Keratinocyte (primary cell): ENCODE measurements at regions not wholly inside any gene's neighbourhood (a gene's known extent, or its start where the extent isn't known, plus 50 kb on each side); places are given as distances from the start of the nearest gene placed in this dataset.

ENCODE experiments used
- EZH2 ChIP-seq: IDR thresholded peaks from one replicate; pipeline ENCODE4 v1.6.1; 2012; ENCODE audit warnings: inconsistent platforms, mild to moderate bottlenecking, low read length, moderate library complexity
- TF ChIP-seq, protein P1 (sequence below), 3 experiments: IDR thresholded peaks in 1 of 3; conservative IDR thresholded peaks in 1 of 3; optimal IDR thresholded peaks in 1 of 3; 2 replicates in 2 of 3; 3 replicates in 1 of 3; pipeline versions ENCODE3 to v1.5.1; 2011; ENCODE audit warnings: low read length in 3 of 3, mild to moderate bottlenecking in 3 of 3, moderate library complexity in 2 of 3, control low read depth in 1 of 3, inconsistent platforms in 1 of 3; ENCODE audit not compliant: insufficient read depth in 2 of 3; ENCODE audit errors: extremely low read depth in 1 of 3

DNA sequence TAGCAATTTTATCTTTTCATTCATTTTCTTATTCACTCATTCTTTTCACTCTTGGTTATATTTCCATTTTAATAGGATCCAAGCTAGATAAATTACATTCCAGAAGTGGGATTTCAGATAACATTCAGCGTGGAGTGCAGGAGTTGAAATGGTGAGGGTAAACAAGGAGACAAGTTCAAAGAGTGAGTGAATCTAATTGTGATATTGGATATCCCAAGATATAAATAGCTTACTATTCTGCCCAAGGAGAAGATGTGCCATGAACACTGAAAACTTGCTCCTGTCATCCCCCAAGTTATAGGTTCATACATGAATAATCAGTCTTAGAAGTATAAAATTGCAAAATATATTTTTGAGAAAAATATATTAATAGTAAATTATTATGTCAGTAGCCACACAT is 459.3 kb downstream of the CETN3 start:
- TF ChIP-seq, protein P1, sequence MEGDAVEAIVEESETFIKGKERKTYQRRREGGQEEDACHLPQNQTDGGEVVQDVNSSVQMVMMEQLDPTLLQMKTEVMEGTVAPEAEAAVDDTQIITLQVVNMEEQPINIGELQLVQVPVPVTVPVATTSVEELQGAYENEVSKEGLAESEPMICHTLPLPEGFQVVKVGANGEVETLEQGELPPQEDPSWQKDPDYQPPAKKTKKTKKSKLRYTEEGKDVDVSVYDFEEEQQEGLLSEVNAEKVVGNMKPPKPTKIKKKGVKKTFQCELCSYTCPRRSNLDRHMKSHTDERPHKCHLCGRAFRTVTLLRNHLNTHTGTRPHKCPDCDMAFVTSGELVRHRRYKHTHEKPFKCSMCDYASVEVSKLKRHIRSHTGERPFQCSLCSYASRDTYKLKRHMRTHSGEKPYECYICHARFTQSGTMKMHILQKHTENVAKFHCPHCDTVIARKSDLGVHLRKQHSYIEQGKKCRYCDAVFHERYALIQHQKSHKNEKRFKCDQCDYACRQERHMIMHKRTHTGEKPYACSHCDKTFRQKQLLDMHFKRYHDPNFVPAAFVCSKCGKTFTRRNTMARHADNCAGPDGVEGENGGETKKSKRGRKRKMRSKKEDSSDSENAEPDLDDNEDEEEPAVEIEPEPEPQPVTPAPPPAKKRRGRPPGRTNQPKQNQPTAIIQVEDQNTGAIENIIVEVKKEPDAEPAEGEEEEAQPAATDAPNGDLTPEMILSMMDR (optimal IDR thresholded peaks at IDR 0.05 in 1 of 3, IDR thresholded peaks at IDR 0.05 in 1 of 3, conservative IDR thresholded peaks at IDR 0.05 in 1 of 3; ENCODE audit: extremely low read depth in 1 of 3, insufficient read depth in 2 of 3, low read length in 3 of 3): no peak
- no peak for TF ChIP-seq EZH2
